IMR-90 (cell line): ENCODE measurements at regions not wholly inside any gene's neighbourhood (a gene's known extent, or its start where the extent isn't known, plus 50 kb on each side); places are given as distances from the start of the nearest gene placed in this dataset.

ENCODE experiments used
- CEBPB ChIP-seq: IDR thresholded peaks from 2 replicates; pipeline ENCODE4 v1.6.1; 2012; ENCODE audit warnings: low read depth, low read length, improper control_type of control experiment
- CTCF ChIP-seq: conservative IDR thresholded peaks from 2 replicates; pipeline ENCODE4 v1.5.1; 2012; ENCODE audit warnings: mild to moderate bottlenecking, low read depth, low read length, improper control_type of control experiment
- FOS ChIP-seq: fragments of 150-350 bp; IDR thresholded peaks from 2 replicates; pipeline ENCODE4 v1.6.1; 2016; ENCODE audit warnings: low read depth, low read length
- MAZ ChIP-seq: IDR thresholded peaks from 2 replicates; pipeline ENCODE4 v1.6.1; 2012; ENCODE audit warnings: low read depth, mild to moderate bottlenecking, low read length, improper control_type of control experiment, moderate library complexity, borderline replicate concordance
- POLR2A ChIP-seq: IDR thresholded peaks from 2 replicates; pipeline ENCODE4 v1.6.1; 2012; ENCODE audit warnings: mild to moderate bottlenecking, low read depth, low read length
- RCOR1 ChIP-seq: IDR thresholded peaks from 2 replicates; pipeline ENCODE4 v1.6.1; 2012; ENCODE audit warnings: mild to moderate bottlenecking, low read length, improper control_type of control experiment; ENCODE audit not compliant: insufficient replicate concordance
- SMC3 ChIP-seq: fragments of 150-350 bp; IDR thresholded peaks from 2 replicates; pipeline ENCODE4 v1.6.1; 2016; ENCODE audit warnings: low read depth, mild to moderate bottlenecking, antibody characterized with exemption, low read length, moderate library complexity

- no peak for TF ChIP-seq CTCF
- TF ChIP-seq POLR2A = no peak
- TF ChIP-seq RCOR1 = no peak
- TF ChIP-seq MAZ = no peak
- TF ChIP-seq FOS = no peak
- no peak for TF ChIP-seq SMC3
- TF ChIP-seq CEBPB = no peak
Observed at GRCh38 chr15:58246041-58246440, 107.9 kb downstream of the AQP9 start.
